ENCODE measurements at regions not wholly inside any gene's neighbourhood (a gene's known extent, or its start where the extent isn't known, plus 50 kb on each side); places are given as distances from the start of the nearest gene placed in this dataset.
A peak's percentile ranks its signal among the peaks of the same experiment; 100 is the strongest.
"Not testable (repeated sequence)": the region's sequence is repeated elsewhere in the genome, so short reads cannot be mapped to it uniquely, and the experiment has no call there.

DNA sequence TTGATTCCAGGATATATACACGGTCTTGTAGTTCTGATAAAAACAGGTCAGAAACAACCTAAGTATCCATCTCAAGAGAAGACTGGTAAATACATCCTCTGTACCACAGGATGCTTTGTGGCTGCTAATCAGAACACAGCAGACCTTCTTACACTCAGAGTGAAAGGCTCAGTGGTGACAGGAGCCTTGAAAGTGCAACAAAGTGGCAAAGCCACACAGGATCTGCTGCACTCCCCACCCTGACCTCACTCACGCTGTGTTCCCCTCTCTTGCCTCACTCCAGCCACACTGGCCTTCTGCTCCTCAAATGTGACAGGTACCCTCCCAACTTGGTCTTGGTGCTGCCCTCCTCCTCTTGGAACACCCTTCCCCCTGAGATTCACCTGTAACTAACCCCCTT, 98.1 kb upstream of the GRIP1 start:
- no peak for DNase-seq

DNA sequence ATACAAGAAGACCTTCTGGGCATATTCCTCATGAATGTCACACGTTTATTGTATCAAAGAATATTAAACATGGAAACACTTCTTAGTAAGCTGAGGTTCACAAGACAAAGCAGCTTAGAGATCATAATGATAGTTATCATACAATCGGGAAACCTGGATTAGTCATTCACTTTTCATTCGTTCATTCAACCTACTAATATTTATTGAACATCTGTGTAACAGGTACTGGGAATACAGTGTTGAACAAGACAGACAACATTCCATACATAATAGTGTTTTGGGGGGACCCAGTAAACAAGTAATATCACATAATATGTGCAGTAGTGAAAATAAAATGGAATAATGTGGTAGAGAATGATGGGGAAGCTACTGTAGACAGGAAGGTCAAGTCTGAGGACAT, 100.6 kb upstream of the GRIP1 start:
- DNase-seq: no peak

DNA sequence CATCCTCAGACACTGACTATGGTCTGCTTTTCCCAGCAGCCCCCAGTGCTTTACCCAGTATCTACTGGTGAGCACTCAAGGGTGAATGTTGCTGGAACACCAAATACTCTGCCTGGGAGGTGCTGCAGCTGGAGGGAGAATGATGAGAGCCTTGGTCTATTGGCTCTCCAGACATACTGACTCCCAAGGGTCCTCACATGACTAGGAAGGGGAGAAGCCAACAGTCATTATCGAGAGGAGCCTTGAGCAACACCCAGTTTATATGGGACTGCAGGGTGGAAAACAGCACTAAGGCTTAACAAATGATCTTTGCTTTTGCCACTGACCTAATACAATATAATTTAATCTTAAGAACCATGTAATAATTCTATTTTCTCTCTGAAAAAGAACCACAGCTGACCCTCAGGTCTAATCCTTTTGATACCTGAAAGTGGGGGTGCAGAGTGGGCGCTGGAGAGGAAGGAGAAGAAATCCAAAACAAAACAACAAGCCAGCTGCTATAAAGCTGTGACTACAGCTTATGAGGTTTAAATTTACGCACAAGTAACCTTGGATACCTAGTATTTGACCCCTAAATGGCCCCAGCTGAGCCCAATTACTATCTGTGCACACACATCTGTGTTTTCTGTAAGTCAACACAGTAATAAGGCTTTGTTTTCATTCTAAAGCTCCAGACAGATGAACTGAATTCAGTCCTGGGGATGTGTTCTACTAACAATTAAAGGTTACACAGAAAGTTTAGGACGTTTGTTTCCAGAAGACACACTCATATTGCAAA, 107.8 kb upstream of the GRIP1 start:
- no peak for DNase-seq

DNA sequence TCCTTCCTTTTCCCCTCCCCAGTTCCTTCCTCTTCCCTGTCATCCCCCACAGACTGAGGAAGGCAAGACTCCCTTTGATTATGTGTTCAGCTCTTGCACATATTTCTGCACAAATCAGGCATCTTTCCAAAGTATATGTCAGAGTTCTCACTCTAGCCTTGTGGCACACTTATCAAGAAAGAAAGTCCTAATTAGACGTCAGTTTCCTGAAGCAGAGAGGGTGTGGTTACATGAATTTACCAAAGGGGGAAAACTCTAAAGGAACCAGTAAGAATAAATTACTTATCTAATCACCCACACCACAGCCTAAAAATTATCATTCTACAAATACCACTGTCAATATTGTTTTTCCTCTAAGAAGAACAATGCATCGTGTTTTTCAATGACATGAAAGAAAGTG, 120.7 kb upstream of the GRIP1 start:
- no peak for DNase-seq

DNA sequence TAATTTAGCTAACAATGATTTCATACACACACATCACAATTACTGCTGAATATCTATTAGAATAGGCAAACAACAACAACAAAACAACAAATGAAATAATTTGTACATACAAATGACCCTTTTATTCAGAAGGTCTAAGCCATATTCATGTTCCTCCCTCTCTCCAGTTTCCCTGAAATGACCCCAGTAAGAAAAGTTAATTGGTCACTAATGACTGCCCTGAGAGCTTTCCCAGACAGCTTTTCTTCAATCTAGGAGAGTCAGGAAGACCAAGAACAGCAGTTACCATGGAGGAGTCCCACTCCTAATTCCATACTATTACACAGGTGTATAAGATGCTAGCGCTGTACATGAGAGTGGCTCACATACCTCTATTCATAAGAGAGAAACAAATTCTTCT, 121.2 kb upstream of the GRIP1 start:
- DNase-seq: no peak

DNA sequence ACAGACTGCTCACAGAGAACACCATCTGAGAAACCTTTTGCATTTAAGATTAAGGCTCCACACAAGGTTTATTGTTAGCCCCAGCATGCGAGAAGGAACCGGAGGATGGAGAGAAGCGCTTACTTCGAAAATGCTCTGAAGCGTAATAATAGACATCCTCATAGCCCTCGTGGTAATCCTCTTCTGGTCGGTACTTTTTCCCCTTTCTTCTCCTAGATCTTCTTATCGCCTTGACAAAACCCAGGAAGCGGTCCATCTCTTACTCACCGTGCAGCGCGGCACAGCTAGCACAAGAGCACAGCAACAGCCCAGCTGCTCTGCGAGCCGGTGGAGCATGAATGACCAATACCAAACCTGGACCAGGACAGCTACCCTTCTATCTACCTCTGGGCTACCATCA, 125.1 kb upstream of the GRIP1 start:
- DNase-seq: peak; percentile 21

DNA sequence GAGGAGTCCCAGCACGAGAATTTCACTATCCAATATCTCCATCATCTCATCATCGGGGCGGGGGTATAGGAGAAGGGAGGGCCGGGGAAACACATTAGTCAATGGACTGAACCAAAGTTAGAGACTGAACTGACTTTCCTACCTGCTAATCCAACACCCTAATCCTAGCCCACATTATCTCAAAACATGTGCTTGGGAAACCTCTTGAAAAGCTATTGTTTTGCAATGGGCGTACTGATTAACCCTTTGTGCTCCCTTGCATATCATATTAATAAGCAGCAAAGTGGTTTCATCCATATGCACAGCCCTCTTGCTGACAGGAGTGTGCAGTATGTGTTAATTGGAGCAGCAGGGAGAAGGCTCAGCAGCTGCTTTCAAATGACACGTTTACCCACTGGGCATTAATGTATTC, 125.7 kb upstream of the GRIP1 start:
- DNase-seq: no peak

DNA sequence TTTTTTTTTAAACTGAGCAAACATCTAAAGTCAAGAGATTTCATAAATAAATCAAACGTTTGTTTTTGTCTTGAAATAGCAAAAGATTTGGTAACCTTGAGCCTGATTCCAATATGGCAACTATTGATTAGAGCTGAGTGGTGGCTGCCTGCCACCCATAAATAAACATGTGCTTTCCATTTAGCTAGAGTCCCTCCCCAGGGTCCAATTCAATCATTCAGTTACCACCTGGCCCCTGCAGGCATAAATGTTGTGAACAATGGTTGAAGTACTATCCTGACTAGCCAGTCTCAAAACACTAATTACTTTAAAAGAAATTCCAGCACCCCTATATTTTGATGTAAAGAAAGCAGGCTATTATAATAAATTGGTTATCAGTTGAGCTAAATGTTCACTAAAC, 129.7 kb upstream of the GRIP1 start:
- DNase-seq: no peak

DNA sequence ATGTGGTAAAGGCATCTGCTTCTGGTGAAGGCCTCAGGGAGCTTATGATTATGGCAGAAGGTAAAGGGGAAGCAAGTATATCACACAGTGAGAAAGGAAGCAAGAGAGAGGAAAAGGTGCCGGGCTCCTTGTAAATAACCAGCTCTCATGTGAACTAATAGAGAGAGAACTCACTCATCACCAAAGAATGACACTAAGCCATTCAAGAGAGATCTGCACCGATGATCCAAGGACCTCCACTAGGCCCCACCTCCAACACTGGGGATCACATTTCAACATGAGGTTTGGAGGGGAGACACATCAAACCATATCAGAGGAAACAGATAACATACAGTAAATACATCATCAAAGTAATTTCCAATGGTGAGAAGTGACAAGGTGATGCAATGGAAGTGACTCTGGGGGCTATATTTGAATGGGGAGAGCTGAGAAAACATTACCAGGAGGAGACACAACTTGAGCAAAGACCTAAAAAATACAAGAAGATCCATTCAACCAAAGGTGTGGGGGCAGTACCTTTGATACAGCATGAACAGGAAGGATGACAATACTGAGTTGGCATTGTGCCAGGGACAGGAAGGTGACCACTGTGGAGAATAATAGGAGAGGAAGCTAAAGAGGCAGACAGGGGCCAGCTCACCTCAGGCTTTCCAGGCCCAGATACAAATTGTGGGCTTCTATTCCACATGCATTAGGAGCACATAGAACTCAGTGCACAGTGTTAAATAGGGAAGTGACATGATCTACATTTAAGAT, 134.4 kb upstream of the GRIP1 start:
- DNase-seq: no peak

DNA sequence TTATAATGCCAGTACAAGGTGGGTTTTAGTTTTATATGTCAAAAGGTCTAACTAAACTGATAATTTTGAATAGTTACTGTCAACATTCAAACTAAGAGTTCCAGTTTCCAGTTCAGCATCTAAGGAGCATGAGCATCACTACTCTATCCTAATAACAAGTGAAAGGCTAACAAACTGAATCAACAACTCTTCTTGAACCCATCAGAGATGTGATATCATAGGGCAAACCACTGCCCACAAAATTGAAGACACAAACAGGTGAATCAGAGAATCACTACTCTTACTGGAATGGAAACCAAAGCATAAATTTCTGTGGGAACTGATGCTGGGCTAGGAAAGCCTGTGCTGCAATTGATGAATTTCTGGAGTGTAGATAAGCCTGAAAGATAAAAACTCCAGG, 140.7 kb upstream of the GRIP1 start:
- DNase-seq: no peak

DNA sequence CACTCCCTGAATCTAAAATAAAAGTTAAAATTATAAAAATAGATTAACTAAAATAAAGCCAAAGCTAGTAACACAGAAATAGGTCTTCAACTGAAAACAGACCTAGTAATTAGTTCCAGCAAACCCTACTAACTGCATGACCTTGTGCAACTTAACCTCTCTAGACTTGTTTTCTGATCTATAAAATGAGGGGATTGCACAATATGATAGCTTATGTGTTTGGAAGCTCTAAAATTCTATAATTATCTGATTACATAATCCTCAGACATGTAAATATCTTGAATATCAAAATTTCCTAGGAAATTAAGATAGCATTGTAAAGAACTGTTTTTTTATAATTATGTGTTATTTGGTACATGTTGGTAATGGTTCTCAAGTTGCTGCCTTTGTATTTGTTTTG, 144.1 kb upstream of the GRIP1 start:
- DNase-seq: no peak

DNA sequence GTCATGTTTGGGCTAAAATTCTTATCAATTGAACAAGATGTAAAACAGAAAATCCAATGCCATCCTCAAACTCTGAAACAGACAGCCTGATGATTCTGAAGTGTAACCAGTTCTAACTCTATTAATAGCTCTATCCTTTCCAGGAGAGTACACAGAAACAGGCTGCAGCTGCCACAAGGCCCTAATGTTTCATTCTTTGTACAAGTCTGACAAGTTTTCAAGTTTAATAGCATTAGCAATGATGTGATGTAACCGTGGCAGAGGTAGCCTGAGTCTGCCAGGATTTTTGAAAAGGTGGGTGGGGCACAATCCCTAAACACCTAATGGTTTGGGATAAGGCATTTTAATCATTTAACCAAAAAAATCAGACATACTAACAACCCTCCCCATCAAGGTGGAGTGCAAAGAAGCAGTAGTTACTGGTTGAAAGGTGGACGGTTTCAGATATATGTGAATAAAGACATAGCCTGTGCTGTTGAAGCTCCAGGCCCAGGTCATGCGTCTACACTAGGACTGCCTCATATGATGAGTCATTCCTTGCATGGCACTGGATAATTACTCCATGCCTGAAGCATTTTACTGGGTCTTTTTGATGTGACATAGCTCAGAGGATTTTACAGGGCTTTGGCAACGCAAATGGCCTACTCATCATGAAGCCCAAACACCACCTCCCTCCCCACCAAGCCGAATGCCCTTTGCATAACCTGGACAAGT, 145.1 kb upstream of the GRIP1 start:
- DNase-seq: no peak

DNA sequence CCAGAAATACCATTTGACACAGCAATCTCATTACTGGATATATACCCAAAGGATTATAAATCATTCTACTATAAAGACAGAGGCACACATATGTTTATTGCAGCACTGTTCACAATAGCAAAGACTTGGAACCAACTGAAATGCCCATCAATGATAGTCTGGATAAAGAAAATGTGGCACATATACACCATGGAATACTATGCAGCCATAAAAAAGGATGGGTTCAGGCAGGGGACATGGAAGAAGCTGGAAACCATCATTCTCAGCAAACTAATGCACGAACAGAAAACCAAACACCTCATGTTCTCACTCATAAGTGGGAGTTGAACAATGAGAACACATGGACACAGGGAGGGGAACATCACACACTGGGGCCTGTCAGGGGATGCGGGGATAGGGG, 147.0 kb upstream of the GRIP1 start:
- not testable (repeated sequence) for DNase-seq

DNA sequence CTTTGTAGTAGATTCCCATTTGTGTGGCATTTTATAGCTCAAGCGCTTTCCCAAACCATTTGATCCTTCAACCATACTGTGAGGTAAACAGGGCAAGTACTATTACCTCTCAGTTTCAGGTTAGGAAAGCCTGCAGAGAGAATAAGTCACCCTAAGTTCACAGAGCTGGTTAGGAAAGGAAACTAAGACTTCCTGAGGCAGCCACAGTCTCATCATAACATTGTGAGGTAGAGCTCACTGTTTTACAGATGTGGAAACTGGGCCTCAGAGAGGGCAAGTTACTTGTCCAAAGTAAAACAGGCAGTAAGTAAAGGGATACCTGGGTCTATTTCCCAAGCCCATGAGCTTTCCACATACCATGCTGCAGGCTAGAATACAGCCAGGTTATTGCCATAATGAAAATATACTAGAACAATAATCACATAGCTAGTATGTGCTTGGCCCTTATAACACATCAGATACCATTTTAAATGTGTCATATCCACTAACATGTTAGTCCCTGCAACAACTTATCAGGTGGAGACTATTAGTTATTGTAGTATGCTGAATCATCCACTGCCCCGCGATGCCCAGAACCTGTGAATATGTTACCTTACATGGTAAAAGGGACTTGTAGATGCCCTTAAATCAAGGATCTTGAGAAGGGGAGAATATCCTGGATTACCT, 150.9 kb upstream of the GRIP1 start:
- no peak for DNase-seq

DNA sequence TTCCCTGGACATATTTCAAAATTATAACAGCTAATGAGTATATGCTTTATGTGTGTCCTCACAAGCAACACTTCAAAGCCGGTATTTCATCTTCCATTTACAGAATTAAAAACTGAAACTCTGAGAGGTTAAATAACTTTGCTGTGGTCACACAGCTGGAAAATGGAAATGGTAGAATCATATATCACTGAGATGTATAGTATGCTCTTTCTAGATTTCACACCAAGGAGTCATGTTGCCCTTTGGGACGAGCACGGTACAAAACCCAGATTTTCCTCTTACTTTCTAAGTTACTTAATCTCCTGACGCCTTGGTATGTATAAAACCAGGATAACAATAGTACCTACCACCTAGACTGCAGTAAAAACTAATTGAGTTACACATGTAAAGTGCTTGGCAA, 152.6 kb upstream of the GRIP1 start:
- no peak for DNase-seq

DNA sequence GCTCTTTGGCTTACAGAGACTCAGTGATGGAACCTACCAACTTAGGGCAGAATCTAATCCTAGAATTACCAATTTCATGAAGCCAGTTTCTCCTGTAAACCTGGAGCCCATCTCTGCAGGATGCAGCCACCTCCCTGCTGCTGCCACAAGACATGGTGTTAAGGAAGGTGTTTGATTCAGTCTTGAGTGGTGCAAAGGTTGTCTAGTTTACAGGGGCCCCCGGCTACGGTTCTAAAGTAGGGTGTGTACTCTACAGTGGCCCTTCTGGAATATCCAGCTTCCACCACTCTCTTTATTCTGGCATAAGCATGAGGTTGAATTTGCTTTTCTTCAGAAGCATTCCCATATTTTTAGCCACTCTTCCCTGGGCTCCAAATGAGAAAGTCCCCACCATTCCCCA, 154.1 kb upstream of the GRIP1 start:
- DNase-seq: no peak

DNA sequence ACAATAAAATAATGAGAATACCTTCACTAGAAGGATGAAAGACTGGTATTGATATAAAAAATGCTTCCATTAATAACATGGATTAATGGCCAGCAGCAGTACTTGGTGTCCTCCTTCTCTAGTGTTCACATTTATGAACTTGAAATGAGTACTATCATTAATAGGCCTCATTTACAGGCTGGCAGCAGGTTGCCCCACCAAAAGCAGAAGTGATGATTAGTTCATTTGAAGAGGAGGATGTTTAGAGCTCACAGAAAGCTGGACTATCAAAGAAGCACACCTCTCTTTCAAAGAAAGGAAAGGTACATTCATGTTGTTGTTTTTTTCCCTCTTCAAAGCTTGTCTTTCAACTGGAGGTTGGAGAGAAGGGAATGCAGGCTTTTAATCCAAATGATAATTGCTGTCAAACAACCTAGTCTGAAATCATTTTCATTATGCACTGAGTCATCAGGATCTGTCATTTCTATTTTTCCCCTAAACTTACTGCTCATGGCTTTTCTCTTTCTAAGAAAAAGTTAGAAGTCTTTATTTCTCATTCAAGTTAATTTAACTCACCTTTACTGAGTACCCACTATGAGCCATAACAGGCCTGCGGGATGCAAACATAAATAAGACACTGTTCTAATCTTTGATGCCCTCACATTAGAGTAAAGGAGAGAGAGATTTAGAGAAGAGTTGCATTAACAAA, 157.9 kb upstream of the GRIP1 start:
- DNase-seq: no peak

DNA sequence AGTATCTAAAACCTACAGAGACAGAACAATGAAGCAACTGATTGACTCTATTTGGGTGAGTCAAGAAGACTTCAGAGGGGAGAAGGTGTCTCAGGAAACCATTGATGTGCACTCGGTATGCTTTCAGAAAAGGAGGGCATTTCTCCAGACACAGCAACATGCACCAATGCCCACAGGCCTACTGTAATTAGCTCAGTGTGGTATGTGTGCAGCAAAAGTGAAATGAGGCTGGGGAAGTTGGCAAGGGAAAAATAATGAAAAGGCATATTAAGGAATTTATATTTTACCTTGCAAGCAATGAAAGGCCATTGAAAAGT, 158.4 kb upstream of the GRIP1 start:
- no peak for DNase-seq

DNA sequence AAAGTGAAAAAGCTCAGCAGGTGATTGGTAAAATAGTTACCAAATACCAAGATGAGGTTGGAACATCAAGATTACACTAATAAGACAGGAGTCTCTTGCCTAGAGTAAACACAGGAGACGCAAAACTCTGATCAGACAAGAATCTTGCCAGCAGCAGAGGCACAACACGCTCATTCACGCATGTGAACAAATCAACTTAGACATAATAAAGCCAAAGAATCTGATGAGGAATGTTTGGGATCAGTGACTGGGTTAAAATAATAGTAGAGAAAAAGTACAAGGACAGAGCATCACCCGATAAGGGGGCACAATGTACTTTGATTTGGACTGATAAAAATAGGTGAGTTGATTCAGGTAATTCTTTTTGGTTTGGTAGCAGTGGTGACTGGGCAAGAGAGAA, 159.5 kb upstream of the GRIP1 start:
- DNase-seq: no peak

DNA sequence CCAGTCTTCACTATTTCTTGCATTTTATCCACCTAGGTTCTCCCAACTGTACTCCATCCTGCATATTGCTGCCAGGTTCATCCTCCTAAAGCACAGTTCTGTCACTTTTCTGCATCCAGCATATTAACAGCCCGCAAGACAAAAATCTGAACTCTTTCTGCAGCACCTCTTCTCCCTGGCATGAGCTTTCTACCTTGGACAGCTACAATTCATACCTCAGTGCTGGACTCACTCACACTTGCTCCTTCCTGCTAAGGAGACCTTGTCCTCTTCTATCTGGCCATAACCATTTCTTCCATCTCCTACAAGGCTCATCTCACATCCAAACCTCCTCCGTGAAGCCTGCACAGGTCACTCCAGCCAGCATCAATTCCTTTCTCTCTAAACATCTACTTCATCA, 170.1 kb upstream of the GRIP1 start:
- DNase-seq: no peak

DNA sequence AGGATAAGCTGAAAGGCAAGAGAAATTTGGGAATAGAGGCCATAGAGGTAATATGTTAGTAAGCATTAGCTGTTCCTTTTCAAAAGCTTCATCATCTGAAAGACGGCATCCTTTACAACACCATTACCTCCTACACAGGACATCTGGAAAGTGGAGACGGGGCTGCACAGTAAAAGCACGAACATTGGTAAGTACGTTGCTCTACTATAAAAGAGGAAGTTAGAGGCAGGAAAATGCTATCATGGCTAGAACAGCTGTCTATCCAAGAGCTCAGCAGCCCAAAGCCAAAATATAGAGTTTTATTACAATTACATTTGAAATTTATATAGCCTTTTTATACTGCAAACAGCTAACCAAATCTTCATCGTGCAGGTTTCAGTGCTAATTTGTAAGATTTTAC, 172.3 kb upstream of the GRIP1 start:
- DNase-seq: no peak

DNA sequence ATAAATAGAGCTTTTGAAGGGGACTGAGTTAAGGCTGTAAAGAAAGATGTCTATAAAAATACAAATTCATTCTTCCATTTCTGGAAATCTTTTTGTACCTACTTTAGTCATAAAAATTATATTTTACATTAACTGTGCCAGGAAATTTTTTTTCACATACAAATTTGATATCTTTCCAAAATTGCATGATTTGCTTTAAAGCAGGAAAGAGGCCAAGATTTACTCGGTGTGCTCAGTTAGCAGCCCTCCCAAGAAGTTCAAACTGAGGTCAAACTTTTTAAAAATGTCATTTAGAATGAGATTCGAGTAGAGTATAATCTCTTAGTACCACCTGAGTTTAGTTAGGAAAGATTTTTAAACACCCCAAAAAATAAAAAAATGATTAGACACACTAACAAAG, 173.2 kb upstream of the GRIP1 start:
- no peak for DNase-seq

DNA sequence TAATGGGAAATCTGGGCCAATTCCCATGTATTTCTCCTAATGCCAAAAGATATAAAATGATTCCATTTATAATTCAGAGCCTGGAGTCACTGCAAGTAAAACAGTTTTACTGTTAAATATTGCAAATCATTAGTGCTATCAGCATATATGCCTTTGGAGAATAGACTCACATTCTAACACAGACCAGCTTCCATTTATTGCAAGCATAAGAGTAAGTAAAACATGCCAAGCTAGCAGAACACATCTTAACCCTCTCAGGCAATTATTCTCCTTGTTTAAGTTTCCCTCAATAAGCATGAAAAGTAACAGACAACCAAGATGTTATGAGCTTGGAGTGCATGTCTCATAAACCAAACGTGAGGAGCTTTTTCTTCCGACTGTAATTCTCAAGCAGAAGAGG, 173.9 kb upstream of the GRIP1 start:
- DNase-seq: no peak
